ENCODE measurements at regions not wholly inside any gene's neighbourhood (a gene's known extent, or its start where the extent isn't known, plus 50 kb on each side); places are given as distances from the start of the nearest gene placed in this dataset.

DNA sequence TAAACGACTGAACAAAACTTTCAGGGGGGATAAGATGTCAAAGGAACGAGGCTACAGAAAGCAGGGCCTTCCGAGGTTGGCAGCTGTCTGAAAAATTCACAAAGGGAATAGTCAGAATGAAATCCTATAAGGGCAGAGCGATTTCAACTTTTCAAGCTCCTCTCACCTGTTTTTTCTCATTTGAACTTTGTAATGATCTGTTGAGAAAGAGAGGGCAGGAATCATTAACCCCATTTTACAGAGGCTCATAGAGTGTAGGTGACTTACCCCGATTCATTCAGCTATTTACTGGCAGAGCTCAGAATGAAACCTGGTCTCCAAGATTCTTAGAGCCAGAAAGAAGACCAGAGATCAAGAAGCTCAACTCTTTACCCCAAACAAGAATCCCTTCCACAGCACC, 266.1 kb upstream of the ARID1B start:
- Histone ChIP-seq H3K4me2 (ENCODE audit: low read length) (no peak overlapping the region), H4K20me1 (ENCODE audit: insufficient read depth) (no peaks in the 10 kb centered on the region), H3K9me2 (ENCODE audit: insufficient read depth, low read length) (no peaks in the 10 kb centered on the region), H3K27ac (ENCODE audit: low read length) (no peak overlapping the region), H3F3A (ENCODE audit: insufficient read depth, low read length, poor library complexity, severe bottlenecking) (no peaks in the 10 kb centered on the region), H2AFZ (ENCODE audit: low read depth, low read length) (no peak overlapping the region), H3K79me2 (replicated peaks; ENCODE audit: insufficient read depth, low read length) (no peaks in the 10 kb centered on the region), H3K9me3 (ENCODE audit: low read length) (no peaks in the 10 kb centered on the region), H3K4me3 (ENCODE audit: low read length) (no peak overlapping the region), H3K27me3 (ENCODE audit: insufficient read depth, low read depth, low read length) (no peaks in the 10 kb centered on the region), H3K9ac (ENCODE audit: low read length) (no peak overlapping the region), H3K36me3 (ENCODE audit: insufficient read depth, low read length) (no peaks in the 10 kb centered on the region)
- TF ChIP-seq POLR2AphosphoS5 (IDR thresholded peaks at IDR 0.05) (no peak), MXI1 (conservative IDR thresholded peaks at IDR 0.05; ENCODE audit: poor library complexity, severe bottlenecking) (no peak), TAF1 (IDR thresholded peaks at IDR 0.05; ENCODE audit: low read depth) (no peak), EZH2 (IDR thresholded peaks at IDR 0.05; ENCODE audit: borderline replicate concordance, insufficient read depth, low read length, poor library complexity, severe bottlenecking) (no peak), EP300 (conservative IDR thresholded peaks at IDR 0.05; ENCODE audit: poor library complexity, severe bottlenecking) (no peak), SMC3 (conservative IDR thresholded peaks at IDR 0.05; ENCODE audit: poor library complexity) (no peak), RAD21 (conservative IDR thresholded peaks at IDR 0.05) (no peak)
- TF ChIP-seq, protein P1, sequence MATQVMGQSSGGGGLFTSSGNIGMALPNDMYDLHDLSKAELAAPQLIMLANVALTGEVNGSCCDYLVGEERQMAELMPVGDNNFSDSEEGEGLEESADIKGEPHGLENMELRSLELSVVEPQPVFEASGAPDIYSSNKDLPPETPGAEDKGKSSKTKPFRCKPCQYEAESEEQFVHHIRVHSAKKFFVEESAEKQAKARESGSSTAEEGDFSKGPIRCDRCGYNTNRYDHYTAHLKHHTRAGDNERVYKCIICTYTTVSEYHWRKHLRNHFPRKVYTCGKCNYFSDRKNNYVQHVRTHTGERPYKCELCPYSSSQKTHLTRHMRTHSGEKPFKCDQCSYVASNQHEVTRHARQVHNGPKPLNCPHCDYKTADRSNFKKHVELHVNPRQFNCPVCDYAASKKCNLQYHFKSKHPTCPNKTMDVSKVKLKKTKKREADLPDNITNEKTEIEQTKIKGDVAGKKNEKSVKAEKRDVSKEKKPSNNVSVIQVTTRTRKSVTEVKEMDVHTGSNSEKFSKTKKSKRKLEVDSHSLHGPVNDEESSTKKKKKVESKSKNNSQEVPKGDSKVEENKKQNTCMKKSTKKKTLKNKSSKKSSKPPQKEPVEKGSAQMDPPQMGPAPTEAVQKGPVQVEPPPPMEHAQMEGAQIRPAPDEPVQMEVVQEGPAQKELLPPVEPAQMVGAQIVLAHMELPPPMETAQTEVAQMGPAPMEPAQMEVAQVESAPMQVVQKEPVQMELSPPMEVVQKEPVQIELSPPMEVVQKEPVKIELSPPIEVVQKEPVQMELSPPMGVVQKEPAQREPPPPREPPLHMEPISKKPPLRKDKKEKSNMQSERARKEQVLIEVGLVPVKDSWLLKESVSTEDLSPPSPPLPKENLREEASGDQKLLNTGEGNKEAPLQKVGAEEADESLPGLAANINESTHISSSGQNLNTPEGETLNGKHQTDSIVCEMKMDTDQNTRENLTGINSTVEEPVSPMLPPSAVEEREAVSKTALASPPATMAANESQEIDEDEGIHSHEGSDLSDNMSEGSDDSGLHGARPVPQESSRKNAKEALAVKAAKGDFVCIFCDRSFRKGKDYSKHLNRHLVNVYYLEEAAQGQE (IDR thresholded peaks at IDR 0.05; ENCODE audit: borderline replicate concordance), result no peak
- TF ChIP-seq, protein P2, sequence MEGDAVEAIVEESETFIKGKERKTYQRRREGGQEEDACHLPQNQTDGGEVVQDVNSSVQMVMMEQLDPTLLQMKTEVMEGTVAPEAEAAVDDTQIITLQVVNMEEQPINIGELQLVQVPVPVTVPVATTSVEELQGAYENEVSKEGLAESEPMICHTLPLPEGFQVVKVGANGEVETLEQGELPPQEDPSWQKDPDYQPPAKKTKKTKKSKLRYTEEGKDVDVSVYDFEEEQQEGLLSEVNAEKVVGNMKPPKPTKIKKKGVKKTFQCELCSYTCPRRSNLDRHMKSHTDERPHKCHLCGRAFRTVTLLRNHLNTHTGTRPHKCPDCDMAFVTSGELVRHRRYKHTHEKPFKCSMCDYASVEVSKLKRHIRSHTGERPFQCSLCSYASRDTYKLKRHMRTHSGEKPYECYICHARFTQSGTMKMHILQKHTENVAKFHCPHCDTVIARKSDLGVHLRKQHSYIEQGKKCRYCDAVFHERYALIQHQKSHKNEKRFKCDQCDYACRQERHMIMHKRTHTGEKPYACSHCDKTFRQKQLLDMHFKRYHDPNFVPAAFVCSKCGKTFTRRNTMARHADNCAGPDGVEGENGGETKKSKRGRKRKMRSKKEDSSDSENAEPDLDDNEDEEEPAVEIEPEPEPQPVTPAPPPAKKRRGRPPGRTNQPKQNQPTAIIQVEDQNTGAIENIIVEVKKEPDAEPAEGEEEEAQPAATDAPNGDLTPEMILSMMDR (IDR thresholded peaks at IDR 0.05; ENCODE audit: poor library complexity, severe bottlenecking), result no peak

- Histone ChIP-seq H2AFZ (ENCODE audit: low read depth, low read length) (no peak overlapping the region), H4K20me1 (ENCODE audit: insufficient read depth) (no peaks in the 10 kb centered on the region), H3K9me2 (ENCODE audit: insufficient read depth, low read length) (no peaks in the 10 kb centered on the region), H3K27ac (ENCODE audit: low read length) (no peak overlapping the region), H3K9me3 (ENCODE audit: low read length) (no peaks in the 10 kb centered on the region), H3K4me2 (ENCODE audit: low read length) (no peak overlapping the region), H3K36me3 (ENCODE audit: insufficient read depth, low read length) (no peaks in the 10 kb centered on the region), H3K79me2 (replicated peaks; ENCODE audit: insufficient read depth, low read length) (no peaks in the 10 kb centered on the region), H3K9ac (ENCODE audit: low read length) (no peak overlapping the region), H3K27me3 (ENCODE audit: insufficient read depth, low read depth, low read length) (no peaks in the 10 kb centered on the region), H3K4me3 (ENCODE audit: low read length) (no peak overlapping the region), H3F3A (ENCODE audit: insufficient read depth, low read length, poor library complexity, severe bottlenecking) (no peaks in the 10 kb centered on the region)
- TF ChIP-seq TAF1 (IDR thresholded peaks at IDR 0.05; ENCODE audit: low read depth) (no peak), RAD21 (conservative IDR thresholded peaks at IDR 0.05) (no peak), EP300 (conservative IDR thresholded peaks at IDR 0.05; ENCODE audit: poor library complexity, severe bottlenecking) (no peak), EZH2 (IDR thresholded peaks at IDR 0.05; ENCODE audit: borderline replicate concordance, insufficient read depth, low read length, poor library complexity, severe bottlenecking) (no peak), POLR2AphosphoS5 (IDR thresholded peaks at IDR 0.05) (no peak), SMC3 (conservative IDR thresholded peaks at IDR 0.05; ENCODE audit: poor library complexity) (no peak), MXI1 (conservative IDR thresholded peaks at IDR 0.05; ENCODE audit: poor library complexity, severe bottlenecking) (no peak)
- TF ChIP-seq, protein P1 (IDR thresholded peaks at IDR 0.05; ENCODE audit: borderline replicate concordance), result no peak
- TF ChIP-seq, protein P2 (IDR thresholded peaks at IDR 0.05; ENCODE audit: poor library complexity, severe bottlenecking), result no peak
These were observed 266.9 kb upstream of the ARID1B start for GRCh38 chr6:156510242-156510641.

Data from neural cell (in vitro differentiated cells).